ENCODE measurements at regions not wholly inside any gene's neighbourhood (a gene's known extent, or its start where the extent isn't known, plus 50 kb on each side); places are given as distances from the start of the nearest gene placed in this dataset.

DNA sequence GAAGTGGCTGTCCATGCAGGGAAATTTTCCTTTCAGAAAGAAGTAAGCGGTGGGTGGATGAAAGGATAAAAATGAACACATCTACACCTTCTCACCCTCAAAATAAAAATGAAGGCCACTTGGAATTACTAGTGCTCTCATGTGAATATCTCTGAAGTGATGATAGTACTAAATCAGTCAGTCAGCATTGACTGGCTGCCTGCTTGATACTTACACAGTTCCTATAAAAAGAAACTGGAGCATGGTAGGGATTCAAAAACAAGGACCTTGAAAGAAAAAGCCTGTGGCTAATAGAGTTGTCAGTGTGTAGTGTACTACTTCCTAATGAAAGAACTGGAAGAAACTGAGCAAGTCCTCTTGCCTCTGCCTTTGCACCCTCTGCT is 239.7 kb downstream of the HLX start:
- Histone ChIP-seq H3F3A (ENCODE audit: insufficient read depth, low read length, poor library complexity, severe bottlenecking) (no peaks in the 10 kb centered on the region), H3K9ac (ENCODE audit: low read length) (no peak overlapping the region), H3K9me3 (ENCODE audit: low read length) (peaks cover 2% of the 10 kb centered on the region), H3K27ac (ENCODE audit: low read length) (no peak overlapping the region), H3K36me3 (ENCODE audit: insufficient read depth, low read length) (no peaks in the 10 kb centered on the region), H3K4me3 (ENCODE audit: low read length) (no peak overlapping the region), H2AFZ (ENCODE audit: low read depth, low read length) (no peak overlapping the region), H4K20me1 (ENCODE audit: insufficient read depth) (no peaks in the 10 kb centered on the region), H3K79me2 (replicated peaks; ENCODE audit: insufficient read depth, low read length) (no peaks in the 10 kb centered on the region), H3K27me3 (ENCODE audit: insufficient read depth, low read depth, low read length) (no peaks in the 10 kb centered on the region), H3K4me2 (ENCODE audit: low read length) (no peak overlapping the region), H3K9me2 (ENCODE audit: insufficient read depth, low read length) (no peaks in the 10 kb centered on the region)
- no peak for TF ChIP-seq MXI1 (conservative IDR thresholded peaks at IDR 0.05; ENCODE audit: poor library complexity, severe bottlenecking)
- TF ChIP-seq, protein P1, sequence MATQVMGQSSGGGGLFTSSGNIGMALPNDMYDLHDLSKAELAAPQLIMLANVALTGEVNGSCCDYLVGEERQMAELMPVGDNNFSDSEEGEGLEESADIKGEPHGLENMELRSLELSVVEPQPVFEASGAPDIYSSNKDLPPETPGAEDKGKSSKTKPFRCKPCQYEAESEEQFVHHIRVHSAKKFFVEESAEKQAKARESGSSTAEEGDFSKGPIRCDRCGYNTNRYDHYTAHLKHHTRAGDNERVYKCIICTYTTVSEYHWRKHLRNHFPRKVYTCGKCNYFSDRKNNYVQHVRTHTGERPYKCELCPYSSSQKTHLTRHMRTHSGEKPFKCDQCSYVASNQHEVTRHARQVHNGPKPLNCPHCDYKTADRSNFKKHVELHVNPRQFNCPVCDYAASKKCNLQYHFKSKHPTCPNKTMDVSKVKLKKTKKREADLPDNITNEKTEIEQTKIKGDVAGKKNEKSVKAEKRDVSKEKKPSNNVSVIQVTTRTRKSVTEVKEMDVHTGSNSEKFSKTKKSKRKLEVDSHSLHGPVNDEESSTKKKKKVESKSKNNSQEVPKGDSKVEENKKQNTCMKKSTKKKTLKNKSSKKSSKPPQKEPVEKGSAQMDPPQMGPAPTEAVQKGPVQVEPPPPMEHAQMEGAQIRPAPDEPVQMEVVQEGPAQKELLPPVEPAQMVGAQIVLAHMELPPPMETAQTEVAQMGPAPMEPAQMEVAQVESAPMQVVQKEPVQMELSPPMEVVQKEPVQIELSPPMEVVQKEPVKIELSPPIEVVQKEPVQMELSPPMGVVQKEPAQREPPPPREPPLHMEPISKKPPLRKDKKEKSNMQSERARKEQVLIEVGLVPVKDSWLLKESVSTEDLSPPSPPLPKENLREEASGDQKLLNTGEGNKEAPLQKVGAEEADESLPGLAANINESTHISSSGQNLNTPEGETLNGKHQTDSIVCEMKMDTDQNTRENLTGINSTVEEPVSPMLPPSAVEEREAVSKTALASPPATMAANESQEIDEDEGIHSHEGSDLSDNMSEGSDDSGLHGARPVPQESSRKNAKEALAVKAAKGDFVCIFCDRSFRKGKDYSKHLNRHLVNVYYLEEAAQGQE (IDR thresholded peaks at IDR 0.05; ENCODE audit: borderline replicate concordance) = no peak
- no peak for TF ChIP-seq RAD21 (conservative IDR thresholded peaks at IDR 0.05)
- TF ChIP-seq EZH2 (IDR thresholded peaks at IDR 0.05; ENCODE audit: borderline replicate concordance, insufficient read depth, low read length, poor library complexity, severe bottlenecking) = no peak
- no peak for TF ChIP-seq POLR2AphosphoS5 (IDR thresholded peaks at IDR 0.05)
- no peak for TF ChIP-seq EP300 (conservative IDR thresholded peaks at IDR 0.05; ENCODE audit: poor library complexity, severe bottlenecking)
- no peak for TF ChIP-seq SMC3 (conservative IDR thresholded peaks at IDR 0.05; ENCODE audit: poor library complexity)
- no peak for TF ChIP-seq TAF1 (IDR thresholded peaks at IDR 0.05; ENCODE audit: low read depth)
- TF ChIP-seq CTCF (IDR thresholded peaks at IDR 0.05; ENCODE audit: poor library complexity, severe bottlenecking) = no peak

DNA sequence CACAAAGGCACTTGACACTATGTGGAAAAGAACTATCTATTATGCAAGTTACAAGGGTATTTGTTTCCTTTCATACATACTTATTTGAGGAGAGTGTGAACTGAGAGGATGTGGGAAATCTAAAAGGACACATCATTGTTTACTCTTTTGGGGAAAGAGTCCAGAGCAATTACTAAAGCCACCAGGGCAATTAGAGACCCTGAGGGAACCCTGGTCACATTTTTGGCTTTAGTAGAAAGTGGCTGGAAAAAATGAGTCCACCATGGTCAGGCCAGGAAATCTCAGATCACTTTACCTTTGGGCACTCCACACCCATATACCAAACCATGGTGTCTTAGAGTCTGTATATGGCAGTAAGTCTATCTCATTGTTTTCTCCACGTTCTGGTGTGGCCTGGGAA is 243.3 kb downstream of the HLX start:
- H3K9me2 ChIP-seq (ENCODE audit: insufficient read depth, low read length) = no peaks in the 10 kb centered on the region
- H3K27me3 ChIP-seq (ENCODE audit: insufficient read depth, low read depth, low read length) = no peaks in the 10 kb centered on the region
- H3K4me3 ChIP-seq (ENCODE audit: low read length) = no peak overlapping the region
- no peaks in the 10 kb centered on the region for H3K36me3 ChIP-seq (ENCODE audit: insufficient read depth, low read length)
- peaks cover 2% of the 10 kb centered on the region for H3K9me3 ChIP-seq (ENCODE audit: low read length)
- no peaks in the 10 kb centered on the region for H3K79me2 ChIP-seq (replicated peaks; ENCODE audit: insufficient read depth, low read length)
- H3K27ac ChIP-seq (ENCODE audit: low read length) = no peak overlapping the region
- TF ChIP-seq, protein P1 (IDR thresholded peaks at IDR 0.05; ENCODE audit: borderline replicate concordance) = no peak
- TF ChIP-seq CTCF (IDR thresholded peaks at IDR 0.05; ENCODE audit: poor library complexity, severe bottlenecking) (no peak), EP300 (conservative IDR thresholded peaks at IDR 0.05; ENCODE audit: poor library complexity, severe bottlenecking) (no peak), SMC3 (conservative IDR thresholded peaks at IDR 0.05; ENCODE audit: poor library complexity) (no peak), EZH2 (IDR thresholded peaks at IDR 0.05; ENCODE audit: borderline replicate concordance, insufficient read depth, low read length, poor library complexity, severe bottlenecking) (no peak), RAD21 (conservative IDR thresholded peaks at IDR 0.05) (no peak), MXI1 (conservative IDR thresholded peaks at IDR 0.05; ENCODE audit: poor library complexity, severe bottlenecking) (no peak), POLR2AphosphoS5 (IDR thresholded peaks at IDR 0.05) (no peak), TAF1 (IDR thresholded peaks at IDR 0.05; ENCODE audit: low read depth) (no peak)
- H3K4me2 ChIP-seq (ENCODE audit: low read length) = no peak overlapping the region
- H4K20me1 ChIP-seq (ENCODE audit: insufficient read depth) = no peaks in the 10 kb centered on the region
- H3F3A ChIP-seq (ENCODE audit: insufficient read depth, low read length, poor library complexity, severe bottlenecking) = no peaks in the 10 kb centered on the region
- H3K9ac ChIP-seq (ENCODE audit: low read length) = no peak overlapping the region
- no peak overlapping the region for H2AFZ ChIP-seq (ENCODE audit: low read depth, low read length)
